LNCaP clone FGC (cell line): ENCODE measurements at regions not wholly inside any gene's neighbourhood (a gene's known extent, or its start where the extent isn't known, plus 50 kb on each side); places are given as distances from the start of the nearest gene placed in this dataset.
"Not testable (repeated sequence)": the region's sequence is repeated elsewhere in the genome, so short reads cannot be mapped to it uniquely, and the experiment has no call there.

Experiments
- DNase-seq: peaks from one replicate; pipeline ENCODE4 v3.0.0-alpha.2; 2011; ENCODE audit warnings: low read depth
- H3K4me3 ChIP-seq: 2 replicates; pipeline ENCODE4 v1.5.1; 2011; ENCODE audit warnings: mild to moderate bottlenecking, low read depth, low read length, control low read depth
- CTCF ChIP-seq: IDR thresholded peaks from 2 replicates; pipeline ENCODE4 v1.5.1; 2012; ENCODE audit warnings: mild to moderate bottlenecking; ENCODE audit not compliant: control insufficient read depth, insufficient read depth; ENCODE audit errors: extremely low read depth

- no peak for DNase-seq
- TF ChIP-seq CTCF: no peak
These were observed 350.8 kb upstream of the C2CD4B start for GRCh38 chr15:62515696-62516395.

GRCh38 chr15:62517541-62517940 is 352.5 kb upstream of the C2CD4B start:
- no peak for DNase-seq
- TF ChIP-seq CTCF: no peak
- H3K4me3 ChIP-seq: no peak overlapping the region

More at GRCh38 chr15:62515696-62516395, 350.8 kb upstream of the C2CD4B start:
- no peak overlapping the region for H3K4me3 ChIP-seq

- not testable (repeated sequence) for H3K4me3 ChIP-seq, DNase-seq
These were observed 353.6 kb upstream of the C2CD4B start for GRCh38 chr15:62518666-62519065.

- DNase-seq: no peak
- H3K4me3 ChIP-seq: no peak overlapping the region
- no peak for TF ChIP-seq CTCF
These were observed 354.8 kb upstream of the C2CD4B start for GRCh38 chr15:62519900-62520299.

GRCh38 chr15:62520887-62521286 is 355.8 kb upstream of the C2CD4B start:
- no peak overlapping the region for H3K4me3 ChIP-seq
- TF ChIP-seq CTCF: no peak
- DNase-seq: no peak

- H3K4me3 ChIP-seq: no peak overlapping the region
- DNase-seq: no peak
- no peak for TF ChIP-seq CTCF
These were observed 356.3 kb upstream of the C2CD4B start for GRCh38 chr15:62521396-62521795.

GRCh38 chr15:62524848-62525247 is 359.8 kb upstream of the C2CD4B start:
- no peak for TF ChIP-seq CTCF
- no peak overlapping the region for H3K4me3 ChIP-seq
- no peak for DNase-seq

- no peak for DNase-seq
- TF ChIP-seq CTCF: no peak
- no peak overlapping the region for H3K4me3 ChIP-seq
These were observed 362.3 kb upstream of the C2CD4B start for GRCh38 chr15:62527387-62527786.
